ENCODE measurements at regions not wholly inside any gene's neighbourhood (a gene's known extent, or its start where the extent isn't known, plus 50 kb on each side); places are given as distances from the start of the nearest gene placed in this dataset.

DNA sequence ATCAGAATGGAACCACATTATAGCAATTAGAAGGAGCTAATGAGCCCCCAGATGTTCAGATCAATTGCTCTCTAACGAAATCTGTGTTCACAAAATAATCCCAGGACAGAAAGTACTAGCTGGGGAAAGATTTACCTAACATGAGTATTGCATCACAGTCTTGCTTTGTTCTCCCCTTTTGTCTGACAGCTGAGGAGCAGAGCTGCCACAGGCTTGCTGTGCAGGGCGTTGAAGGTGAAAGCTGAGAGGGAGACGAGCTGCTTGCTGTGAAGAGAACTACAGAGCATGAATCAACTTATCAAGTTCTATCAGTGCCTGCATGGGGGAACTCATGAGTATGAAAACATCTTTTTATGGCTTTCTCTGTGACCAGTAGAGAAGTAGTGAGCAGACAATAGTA lies 441.2 kb downstream of the CENPC start:
- TF ChIP-seq, protein P1, sequence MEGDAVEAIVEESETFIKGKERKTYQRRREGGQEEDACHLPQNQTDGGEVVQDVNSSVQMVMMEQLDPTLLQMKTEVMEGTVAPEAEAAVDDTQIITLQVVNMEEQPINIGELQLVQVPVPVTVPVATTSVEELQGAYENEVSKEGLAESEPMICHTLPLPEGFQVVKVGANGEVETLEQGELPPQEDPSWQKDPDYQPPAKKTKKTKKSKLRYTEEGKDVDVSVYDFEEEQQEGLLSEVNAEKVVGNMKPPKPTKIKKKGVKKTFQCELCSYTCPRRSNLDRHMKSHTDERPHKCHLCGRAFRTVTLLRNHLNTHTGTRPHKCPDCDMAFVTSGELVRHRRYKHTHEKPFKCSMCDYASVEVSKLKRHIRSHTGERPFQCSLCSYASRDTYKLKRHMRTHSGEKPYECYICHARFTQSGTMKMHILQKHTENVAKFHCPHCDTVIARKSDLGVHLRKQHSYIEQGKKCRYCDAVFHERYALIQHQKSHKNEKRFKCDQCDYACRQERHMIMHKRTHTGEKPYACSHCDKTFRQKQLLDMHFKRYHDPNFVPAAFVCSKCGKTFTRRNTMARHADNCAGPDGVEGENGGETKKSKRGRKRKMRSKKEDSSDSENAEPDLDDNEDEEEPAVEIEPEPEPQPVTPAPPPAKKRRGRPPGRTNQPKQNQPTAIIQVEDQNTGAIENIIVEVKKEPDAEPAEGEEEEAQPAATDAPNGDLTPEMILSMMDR (IDR thresholded peaks at IDR 0.05; ENCODE audit: low read length): no peak
- TF ChIP-seq EZH2 (optimal IDR thresholded peaks at IDR 0.05; ENCODE audit: low read depth, low read length): no peak

All from MM.1S (cell line).